ENCODE measurements at regions not wholly inside any gene's neighbourhood (a gene's known extent, or its start where the extent isn't known, plus 50 kb on each side); places are given as distances from the start of the nearest gene placed in this dataset.
"Not testable (repeated sequence)": the region's sequence is repeated elsewhere in the genome, so short reads cannot be mapped to it uniquely, and the experiment has no call there.

DNA sequence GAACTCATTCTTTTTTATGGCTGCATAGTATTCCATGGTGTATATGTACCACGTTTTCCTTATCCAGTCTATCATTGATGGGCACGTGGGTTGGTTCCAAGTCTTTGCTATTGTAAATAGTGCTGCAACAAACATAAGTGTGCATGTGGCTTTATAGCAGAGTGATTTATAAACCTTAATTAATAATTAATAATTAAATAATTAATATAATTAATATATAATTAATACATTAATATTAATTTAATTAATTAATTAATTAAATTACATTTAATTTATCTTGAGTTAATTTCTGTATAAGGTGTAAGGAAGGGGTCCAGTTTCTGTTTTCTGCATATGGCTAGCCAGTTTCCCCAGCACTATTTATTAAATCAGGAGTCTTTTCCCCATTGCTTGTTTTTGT is 142.1 kb upstream of the TFAP2D start:
- H3K4me3 ChIP-seq (ENCODE audit: low read length); H3K4me1 ChIP-seq (ENCODE audit: control insufficient read depth, insufficient read depth, low read length); H3K27me3 ChIP-seq (ENCODE audit: control insufficient read depth, insufficient read depth, low read length); H3K9ac ChIP-seq (ENCODE audit: low read depth, low read length); H3K36me3 ChIP-seq (ENCODE audit: insufficient read depth, low read length); H3K9me3 ChIP-seq (replicated peaks; ENCODE audit: low read length); H3K4me2 ChIP-seq (ENCODE audit: low read length): not testable (repeated sequence)

DNA sequence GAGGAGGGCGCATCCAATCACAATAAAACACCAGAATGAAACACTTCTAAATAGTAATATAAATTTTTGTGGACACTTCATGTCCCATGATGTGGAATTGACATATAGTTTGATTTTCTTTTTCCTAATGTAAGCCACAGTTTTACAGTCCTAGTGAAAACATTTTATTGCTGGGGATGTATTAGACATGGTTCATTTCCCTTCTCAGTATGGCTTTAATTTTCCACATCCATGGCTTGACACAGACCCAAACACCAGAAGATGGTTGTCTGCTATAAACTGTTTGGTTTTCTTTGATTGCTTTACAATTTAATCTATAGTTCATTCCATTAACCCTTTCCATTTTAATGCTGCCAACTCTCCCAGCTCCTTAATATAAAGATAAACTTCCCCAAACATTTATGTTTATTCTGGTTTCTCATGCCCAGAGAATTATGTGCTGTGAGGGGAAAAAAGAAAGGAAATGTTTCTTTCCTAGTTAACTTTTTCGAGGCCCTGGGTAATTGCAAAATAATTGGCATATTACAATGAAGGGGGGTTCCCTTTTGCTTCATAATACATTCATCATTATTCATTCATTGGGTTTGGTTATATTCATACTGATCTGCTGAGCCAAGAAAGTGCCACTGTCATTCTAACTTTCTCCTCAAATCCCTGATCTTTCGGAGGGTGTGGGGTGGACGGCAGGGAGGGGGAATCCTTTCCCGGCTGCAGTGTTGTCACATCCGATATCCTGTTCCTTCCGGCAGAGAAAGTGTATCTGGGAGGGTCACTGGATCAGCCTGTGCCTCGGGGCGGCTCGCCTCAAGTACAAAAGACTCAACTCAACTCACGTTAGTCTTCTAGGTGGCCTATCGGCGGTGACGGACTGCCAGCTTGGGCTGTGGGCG is 127.6 kb upstream of the TFAP2D start:
- Histone ChIP-seq H3K4me3 (ENCODE audit: low read length) (no peak overlapping the region), H3K27me3 (ENCODE audit: control insufficient read depth, insufficient read depth, low read length) (no peaks in the 10 kb centered on the region), H3K9ac (ENCODE audit: low read depth, low read length) (no peak overlapping the region), H3K4me2 (ENCODE audit: low read length) (no peak overlapping the region), H3K36me3 (ENCODE audit: insufficient read depth, low read length) (no peaks in the 10 kb centered on the region), H3K4me1 (ENCODE audit: control insufficient read depth, insufficient read depth, low read length) (no peaks in the 10 kb centered on the region), H3K9me3 (replicated peaks; ENCODE audit: low read length) (no peaks in the 10 kb centered on the region)

DNA sequence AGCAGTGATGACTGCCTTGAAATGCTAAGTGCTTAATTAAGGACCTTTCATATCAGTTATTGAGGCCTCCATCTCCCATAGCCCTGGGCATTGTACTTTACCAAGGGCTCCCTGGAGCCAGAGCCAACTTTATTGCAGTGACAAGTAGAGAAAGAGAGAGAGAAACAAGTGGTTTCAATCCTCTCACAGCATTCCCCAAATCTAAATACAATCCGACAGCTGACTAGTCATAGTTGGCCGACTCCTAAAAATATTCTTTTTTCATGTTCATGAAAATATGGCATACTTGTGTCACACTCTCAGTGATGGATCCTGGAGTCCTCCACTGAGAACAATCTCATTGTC is 127.0 kb upstream of the TFAP2D start:
- Histone ChIP-seq H3K27me3 (ENCODE audit: control insufficient read depth, insufficient read depth, low read length) (no peaks in the 10 kb centered on the region), H3K9me3 (replicated peaks; ENCODE audit: low read length) (no peaks in the 10 kb centered on the region)

DNA sequence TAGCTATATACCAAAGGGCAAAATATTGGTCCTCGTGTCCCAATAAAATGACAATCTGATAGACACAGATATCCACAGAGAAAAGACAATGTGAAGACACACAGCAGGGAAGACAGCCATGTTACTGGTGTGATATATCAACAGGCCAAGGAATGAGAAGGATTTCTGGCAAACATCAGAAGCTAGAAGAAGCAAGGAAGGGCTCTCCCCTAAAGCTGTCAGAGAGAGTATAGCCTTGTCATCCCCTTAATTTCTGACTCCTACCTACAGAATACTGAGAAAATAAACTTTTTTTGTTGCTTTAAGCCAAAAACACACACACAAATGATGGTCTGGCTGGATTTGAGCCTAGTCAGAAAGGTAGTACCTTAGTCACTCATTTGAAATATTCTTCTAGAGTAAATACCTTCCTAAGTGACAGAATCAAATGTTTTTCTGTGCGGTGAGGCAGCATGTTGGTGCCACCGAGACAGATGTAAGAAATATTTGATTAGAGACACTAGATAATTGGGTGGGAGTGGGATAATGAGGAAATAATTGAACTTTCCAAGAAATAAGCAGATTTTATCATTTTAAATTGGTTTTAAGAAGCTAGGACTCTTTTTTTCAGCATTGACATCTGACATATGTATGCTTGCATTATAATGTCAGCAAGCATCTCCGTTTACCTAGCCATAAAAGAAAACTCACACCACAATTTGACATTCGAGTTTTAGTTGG is 123.4 kb upstream of the TFAP2D start:
- Histone ChIP-seq H3K4me1 (ENCODE audit: control insufficient read depth, insufficient read depth, low read length) (no peaks in the 10 kb centered on the region), H3K36me3 (ENCODE audit: insufficient read depth, low read length) (no peaks in the 10 kb centered on the region), H3K27me3 (ENCODE audit: control insufficient read depth, insufficient read depth, low read length) (no peaks in the 10 kb centered on the region), H3K9ac (ENCODE audit: low read depth, low read length) (no peak overlapping the region), H3K4me2 (ENCODE audit: low read length) (no peak overlapping the region), H3K4me3 (ENCODE audit: low read length) (no peak overlapping the region), H3K9me3 (replicated peaks; ENCODE audit: low read length) (no peaks in the 10 kb centered on the region)

More for the DNA sequence above, 127.0 kb upstream of the TFAP2D start:
- no peak overlapping the region for H3K9ac ChIP-seq (ENCODE audit: low read depth, low read length)
- no peaks in the 10 kb centered on the region for H3K36me3 ChIP-seq (ENCODE audit: insufficient read depth, low read length)
- no peaks in the 10 kb centered on the region for H3K4me1 ChIP-seq (ENCODE audit: control insufficient read depth, insufficient read depth, low read length)
- no peak overlapping the region for H3K4me3 ChIP-seq (ENCODE audit: low read length)
- no peak overlapping the region for H3K4me2 ChIP-seq (ENCODE audit: low read length)

DNA sequence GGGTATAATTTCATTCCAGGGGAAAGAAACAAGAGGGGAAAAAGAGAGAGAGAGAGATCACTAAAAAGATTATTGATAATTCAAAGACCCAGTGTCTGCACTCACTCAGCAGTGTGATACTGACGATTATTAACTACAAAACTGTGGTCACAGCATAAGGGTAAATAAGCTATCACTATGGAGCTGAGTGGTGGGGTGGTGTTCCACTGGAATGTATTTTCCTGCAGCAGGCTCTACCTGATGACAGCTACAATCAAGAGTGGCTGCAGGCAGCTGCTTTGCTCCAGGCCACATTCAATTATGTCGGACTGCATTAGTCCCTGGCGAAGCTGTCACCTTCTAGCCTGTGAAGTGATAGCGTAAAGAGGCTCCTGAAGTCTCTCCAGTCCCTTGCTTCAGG is 122.2 kb upstream of the TFAP2D start:
- no peaks in the 10 kb centered on the region for H3K9me3 ChIP-seq (replicated peaks; ENCODE audit: low read length)
- H3K4me1 ChIP-seq (ENCODE audit: control insufficient read depth, insufficient read depth, low read length) = no peaks in the 10 kb centered on the region
- H3K4me2 ChIP-seq (ENCODE audit: low read length) = no peak overlapping the region
- H3K4me3 ChIP-seq (ENCODE audit: low read length) = no peak overlapping the region
- H3K36me3 ChIP-seq (ENCODE audit: insufficient read depth, low read length) = no peaks in the 10 kb centered on the region
- H3K9ac ChIP-seq (ENCODE audit: low read depth, low read length) = no peak overlapping the region
- H3K27me3 ChIP-seq (ENCODE audit: control insufficient read depth, insufficient read depth, low read length) = no peaks in the 10 kb centered on the region

DNA sequence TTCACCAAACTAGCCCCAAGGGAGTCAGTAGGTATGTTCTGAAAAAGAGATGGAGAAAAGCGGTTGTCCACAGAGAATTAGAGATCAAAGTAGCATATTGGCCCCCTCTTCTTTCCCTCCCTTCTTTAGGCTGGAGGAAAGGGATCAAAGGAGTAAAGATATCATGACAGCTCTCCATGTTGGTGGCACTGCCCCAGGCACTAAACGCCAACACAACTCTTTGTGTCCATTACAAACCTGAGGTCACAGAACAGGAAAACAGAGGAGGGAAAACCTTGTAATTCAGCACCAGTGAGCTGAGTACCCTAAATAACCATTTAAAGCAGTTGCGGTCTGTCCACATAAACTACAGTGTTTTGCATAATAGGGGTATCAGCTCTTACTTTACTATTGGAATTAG is 113.0 kb upstream of the TFAP2D start:
- H3K36me3 ChIP-seq (ENCODE audit: insufficient read depth, low read length) = no peaks in the 10 kb centered on the region
- no peaks in the 10 kb centered on the region for H3K4me1 ChIP-seq (ENCODE audit: control insufficient read depth, insufficient read depth, low read length)
- H3K27me3 ChIP-seq (ENCODE audit: control insufficient read depth, insufficient read depth, low read length) = peaks cover 4% of the 10 kb centered on the region
- H3K4me2 ChIP-seq (ENCODE audit: low read length) = no peak overlapping the region
- H3K9ac ChIP-seq (ENCODE audit: low read depth, low read length) = no peak overlapping the region
- H3K4me3 ChIP-seq (ENCODE audit: low read length) = no peak overlapping the region
- H3K9me3 ChIP-seq (replicated peaks; ENCODE audit: low read length) = no peaks in the 10 kb centered on the region

DNA sequence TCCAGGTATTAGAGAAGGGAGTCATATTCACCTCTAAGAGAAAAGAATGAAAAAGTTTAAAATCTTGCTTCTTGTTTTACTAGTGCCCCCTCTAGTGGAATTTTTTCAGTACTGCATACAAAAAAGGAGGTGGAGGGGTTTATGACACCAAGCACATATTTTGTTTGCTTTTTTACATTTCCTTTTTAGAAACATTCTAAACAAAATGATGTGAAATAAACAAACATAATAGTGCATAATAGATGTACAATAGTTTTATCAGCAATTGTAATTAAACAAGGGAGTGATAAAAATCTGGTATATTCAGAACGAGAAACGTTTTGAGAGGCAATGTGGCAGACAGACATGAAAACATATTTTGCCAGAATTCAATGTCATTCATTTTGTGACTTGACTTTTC is 111.0 kb upstream of the TFAP2D start:
- Histone ChIP-seq H3K4me2 (ENCODE audit: low read length) (no peak overlapping the region), H3K9me3 (replicated peaks; ENCODE audit: low read length) (no peaks in the 10 kb centered on the region), H3K36me3 (ENCODE audit: insufficient read depth, low read length) (no peaks in the 10 kb centered on the region), H3K4me1 (ENCODE audit: control insufficient read depth, insufficient read depth, low read length) (no peaks in the 10 kb centered on the region), H3K9ac (ENCODE audit: low read depth, low read length) (no peak overlapping the region), H3K27me3 (ENCODE audit: control insufficient read depth, insufficient read depth, low read length) (peaks cover 4% of the 10 kb centered on the region), H3K4me3 (ENCODE audit: low read length) (no peak overlapping the region)

DNA sequence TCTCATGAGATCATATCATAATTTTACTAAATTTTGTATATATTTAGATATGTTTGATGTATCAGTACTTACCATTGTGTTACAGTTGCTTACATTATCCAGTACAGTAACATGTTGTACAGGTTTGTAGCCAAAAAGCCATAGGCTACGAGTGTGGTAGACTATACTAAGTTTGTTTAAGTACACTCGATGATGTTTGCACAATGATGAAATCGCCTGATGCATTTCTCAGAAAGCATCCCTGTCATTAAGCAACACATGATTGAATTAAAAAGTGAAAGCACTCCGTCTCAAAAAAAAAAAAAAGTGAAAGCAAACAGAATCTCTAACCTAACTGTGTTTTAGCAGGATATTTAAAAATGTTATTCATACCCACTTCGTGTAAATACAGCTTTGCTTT is 104.9 kb upstream of the TFAP2D start:
- H3K4me2 ChIP-seq (ENCODE audit: low read length) = no peak overlapping the region
- H3K4me1 ChIP-seq (ENCODE audit: control insufficient read depth, insufficient read depth, low read length) = no peaks in the 10 kb centered on the region
- H3K27me3 ChIP-seq (ENCODE audit: control insufficient read depth, insufficient read depth, low read length) = peaks cover 1% of the 10 kb centered on the region
- H3K4me3 ChIP-seq (ENCODE audit: low read length) = no peak overlapping the region
- H3K36me3 ChIP-seq (ENCODE audit: insufficient read depth, low read length) = no peaks in the 10 kb centered on the region
- no peak overlapping the region for H3K9ac ChIP-seq (ENCODE audit: low read depth, low read length)
- no peaks in the 10 kb centered on the region for H3K9me3 ChIP-seq (replicated peaks; ENCODE audit: low read length)

DNA sequence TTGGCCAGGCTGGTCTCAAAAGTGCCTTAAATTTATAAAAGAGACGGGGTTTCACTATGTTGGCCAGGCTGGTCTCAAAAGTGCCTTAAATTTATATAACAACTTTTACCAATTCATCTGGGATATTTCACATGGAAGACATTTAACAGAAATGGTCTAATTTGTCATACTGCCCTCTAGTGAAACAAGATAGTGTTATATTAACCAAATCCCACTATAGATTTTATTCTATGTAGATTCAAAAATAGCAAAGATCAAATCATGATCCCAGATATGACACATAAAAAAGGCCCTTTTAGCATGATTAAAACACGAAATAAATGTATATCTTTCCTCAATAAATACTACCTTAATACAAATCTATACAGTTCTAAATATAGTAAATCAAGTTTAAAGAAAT is 102.8 kb upstream of the TFAP2D start:
- Histone ChIP-seq H3K9ac (ENCODE audit: low read depth, low read length) (no peak overlapping the region), H3K9me3 (replicated peaks; ENCODE audit: low read length) (no peaks in the 10 kb centered on the region), H3K4me1 (ENCODE audit: control insufficient read depth, insufficient read depth, low read length) (no peaks in the 10 kb centered on the region), H3K4me2 (ENCODE audit: low read length) (no peak overlapping the region), H3K27me3 (ENCODE audit: control insufficient read depth, insufficient read depth, low read length) (no peaks in the 10 kb centered on the region), H3K36me3 (ENCODE audit: insufficient read depth, low read length) (no peaks in the 10 kb centered on the region), H3K4me3 (ENCODE audit: low read length) (no peak overlapping the region)

DNA sequence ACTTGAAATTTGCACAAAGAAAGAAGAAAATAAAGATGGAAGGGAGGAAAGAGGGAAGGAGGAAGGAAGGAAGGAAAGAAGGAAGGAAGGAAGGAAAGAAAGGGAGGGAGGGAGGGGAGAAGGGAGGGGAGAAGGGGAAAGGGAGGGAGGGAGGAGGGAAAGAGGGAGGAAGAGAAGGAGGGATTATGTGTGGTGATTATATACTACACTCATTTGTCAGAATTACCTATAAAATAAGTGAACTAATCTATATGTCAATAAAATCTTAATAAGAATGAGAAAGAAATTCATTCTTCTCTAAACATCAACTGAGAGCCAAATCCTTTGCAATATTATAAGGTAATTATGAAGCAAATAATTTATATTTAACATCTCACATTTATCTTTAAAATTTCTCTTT is 77.9 kb upstream of the TFAP2D start:
- Histone ChIP-seq H3K4me3 (ENCODE audit: low read length) (no peak overlapping the region), H3K4me2 (ENCODE audit: low read length) (no peak overlapping the region), H3K27me3 (ENCODE audit: control insufficient read depth, insufficient read depth, low read length) (no peaks in the 10 kb centered on the region), H3K36me3 (ENCODE audit: insufficient read depth, low read length) (no peaks in the 10 kb centered on the region), H3K9me3 (replicated peaks; ENCODE audit: low read length) (no peaks in the 10 kb centered on the region), H3K4me1 (ENCODE audit: control insufficient read depth, insufficient read depth, low read length) (no peaks in the 10 kb centered on the region), H3K9ac (ENCODE audit: low read depth, low read length) (no peak overlapping the region)

DNA sequence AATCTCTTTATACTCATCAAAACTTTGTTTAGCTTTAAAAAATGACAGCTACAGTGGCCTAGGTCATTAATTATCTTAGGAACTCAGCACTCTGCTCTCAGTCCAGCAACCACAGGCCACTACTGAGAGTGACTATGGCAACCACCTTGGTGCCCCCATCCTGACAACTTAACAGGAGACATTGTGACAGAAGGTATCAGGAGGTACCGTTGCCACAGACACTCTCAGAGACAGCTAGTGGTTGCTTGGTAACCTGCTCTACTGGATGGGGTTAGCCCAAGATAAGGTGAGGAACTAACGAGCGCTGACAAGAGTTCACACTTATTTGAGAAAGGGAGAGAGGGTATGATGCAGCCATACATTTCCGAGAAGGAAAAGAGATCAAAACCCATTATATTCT is 76.1 kb upstream of the TFAP2D start:
- no peaks in the 10 kb centered on the region for H3K4me1 ChIP-seq (ENCODE audit: control insufficient read depth, insufficient read depth, low read length)
- H3K9me3 ChIP-seq (replicated peaks; ENCODE audit: low read length) = no peaks in the 10 kb centered on the region
- no peak overlapping the region for H3K9ac ChIP-seq (ENCODE audit: low read depth, low read length)
- no peak overlapping the region for H3K4me3 ChIP-seq (ENCODE audit: low read length)
- no peak overlapping the region for H3K4me2 ChIP-seq (ENCODE audit: low read length)
- H3K27me3 ChIP-seq (ENCODE audit: control insufficient read depth, insufficient read depth, low read length) = no peaks in the 10 kb centered on the region
- no peaks in the 10 kb centered on the region for H3K36me3 ChIP-seq (ENCODE audit: insufficient read depth, low read length)

DNA sequence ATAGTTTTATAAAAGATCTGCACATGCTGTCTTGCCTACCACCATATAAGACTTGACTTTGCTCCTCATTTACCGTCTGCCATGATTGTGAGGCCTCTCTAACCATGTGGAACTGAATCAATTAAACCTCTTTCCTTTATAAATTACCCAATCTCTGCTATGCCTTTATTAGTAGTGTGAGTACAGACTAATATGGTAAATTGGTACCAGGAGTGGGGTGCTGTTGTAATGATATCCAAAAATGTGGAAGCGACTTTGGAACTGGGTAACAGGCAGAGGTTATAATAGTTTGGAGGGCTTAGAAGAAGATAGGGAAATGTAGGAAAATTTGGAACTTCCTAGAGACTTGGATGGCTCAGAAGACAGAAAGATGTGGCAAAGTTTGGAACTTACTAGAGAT is 64.2 kb upstream of the TFAP2D start:
- no peak overlapping the region for H3K9ac ChIP-seq (ENCODE audit: low read depth, low read length)

More for the DNA sequence above, 64.2 kb upstream of the TFAP2D start:
- no peaks in the 10 kb centered on the region for H3K36me3 ChIP-seq (ENCODE audit: insufficient read depth, low read length)
- no peak overlapping the region for H3K4me2 ChIP-seq (ENCODE audit: low read length)
- H3K4me1 ChIP-seq (ENCODE audit: control insufficient read depth, insufficient read depth, low read length) = peaks cover 4% of the 10 kb centered on the region
- H3K9me3 ChIP-seq (replicated peaks; ENCODE audit: low read length) = no peaks in the 10 kb centered on the region
- no peaks in the 10 kb centered on the region for H3K27me3 ChIP-seq (ENCODE audit: control insufficient read depth, insufficient read depth, low read length)
- no peak overlapping the region for H3K4me3 ChIP-seq (ENCODE audit: low read length)
